H9 (cell line): ENCODE measurements at regions not wholly inside any gene's neighbourhood (a gene's known extent, or its start where the extent isn't known, plus 50 kb on each side); places are given as distances from the start of the nearest gene placed in this dataset.

Source experiments
- DNase-seq: peaks from one replicate; pipeline ENCODE4 v3.0.0-alpha.2; 2017
- H2AFZ ChIP-seq: one replicate; pipeline ENCODE4 v1.6.1; 2013; ENCODE audit warnings: mild to moderate bottlenecking, low read length, control low read depth, moderate library complexity
- H2AK5ac ChIP-seq: 2 replicates; pipeline ENCODE4 v1.6.1; 2013; ENCODE audit warnings: low read length, control low read depth, mixed read lengths; ENCODE audit not compliant: insufficient read length
- H2BK120ac ChIP-seq: one replicate; pipeline ENCODE4 v1.6.1; 2013; ENCODE audit warnings: low read depth, mild to moderate bottlenecking, low read length, control low read depth, inconsistent platforms; ENCODE audit not compliant: poor library complexity, severe bottlenecking
- H2BK12ac ChIP-seq: 2 replicates; pipeline ENCODE4 v1.6.1; 2013; ENCODE audit warnings: low read length, control low read depth, mixed read lengths, low read depth; ENCODE audit not compliant: insufficient read length
- H2BK15ac ChIP-seq: 2 replicates; pipeline ENCODE4 v1.6.1; 2013; ENCODE audit warnings: low read depth, low read length, control low read depth
- H2BK20ac ChIP-seq: one replicate; pipeline ENCODE4 v1.6.1; 2013; ENCODE audit warnings: low read depth, mild to moderate bottlenecking, low read length, control low read depth, inconsistent platforms; ENCODE audit not compliant: poor library complexity, severe bottlenecking
- H2BK5ac ChIP-seq: 2 replicates; pipeline ENCODE4 v1.6.1; 2013; ENCODE audit warnings: low read length, control low read depth, mixed read lengths; ENCODE audit not compliant: insufficient read length
- H3K14ac ChIP-seq: 2 replicates; pipeline ENCODE4 v1.6.1; 2013; ENCODE audit warnings: low read length, control low read depth; ENCODE audit not compliant: insufficient read depth
- H3K18ac ChIP-seq: 2 replicates; pipeline ENCODE4 v1.6.1; 2013; ENCODE audit warnings: low read depth, mild to moderate bottlenecking, mixed read lengths, low read length, control low read depth; ENCODE audit not compliant: insufficient read length
- H3K23ac ChIP-seq: 2 replicates; pipeline ENCODE4 v1.6.1; 2013; ENCODE audit warnings: low read length, control low read depth, mixed read lengths, low read depth; ENCODE audit not compliant: insufficient read length
- H3K23me2 ChIP-seq: 2 replicates; pipeline ENCODE4 v1.6.1; 2013; ENCODE audit warnings: low read depth, mild to moderate bottlenecking, mixed read lengths, low read length, control low read depth; ENCODE audit not compliant: insufficient read length, poor library complexity, severe bottlenecking
- H3K27ac ChIP-seq: 2 replicates; pipeline ENCODE4 v1.5.1; 2013; ENCODE audit warnings: low read length, control low read depth, mixed read lengths, low read depth; ENCODE audit not compliant: insufficient read length
- H3K27me3 ChIP-seq: 2 replicates; pipeline ENCODE4 v1.6.1; 2013; ENCODE audit warnings: low read length, control low read depth, inconsistent platforms; ENCODE audit not compliant: insufficient read depth
- H3K4ac ChIP-seq: 2 replicates; pipeline ENCODE4 v1.6.1; 2013; ENCODE audit warnings: low read depth, mild to moderate bottlenecking, control low read depth, inconsistent platforms, low read length, moderate library complexity
- H3K4me1 ChIP-seq: 2 replicates; pipeline ENCODE4 v1.6.1; 2013; ENCODE audit warnings: low read length, control low read depth, inconsistent platforms; ENCODE audit not compliant: insufficient read depth
- H3K4me2 ChIP-seq: 2 replicates; pipeline ENCODE4 v1.6.1; 2013; ENCODE audit warnings: low read length, control low read depth, mixed read lengths; ENCODE audit not compliant: insufficient read length, insufficient read depth
- H3K56ac ChIP-seq: 2 replicates; pipeline ENCODE4 v1.6.1; 2013; ENCODE audit warnings: low read depth, mild to moderate bottlenecking, mixed read lengths, low read length, control low read depth; ENCODE audit not compliant: insufficient read length
- H3K79me1 ChIP-seq: 2 replicates; pipeline ENCODE4 v1.6.1; 2013; ENCODE audit warnings: low read depth, mild to moderate bottlenecking, moderate library complexity, low read length, control low read depth, inconsistent platforms; ENCODE audit not compliant: insufficient read depth, poor library complexity, severe bottlenecking
- H3K79me2 ChIP-seq: 2 replicates; pipeline ENCODE4 v1.6.1; 2013; ENCODE audit warnings: low read length, control low read depth, inconsistent platforms; ENCODE audit not compliant: insufficient read depth
- H3K9ac ChIP-seq: 2 replicates; pipeline ENCODE4 v1.6.1; 2013; ENCODE audit warnings: low read length, control low read depth, mixed read lengths; ENCODE audit not compliant: insufficient read length; ENCODE audit errors: extremely low read depth
- H3K9me3 ChIP-seq: one replicate; pipeline ENCODE4 v1.6.1; 2013; ENCODE audit warnings: low read depth, low read length, inconsistent platforms; ENCODE audit not compliant: control insufficient read depth
- H3T11ph ChIP-seq: one replicate; pipeline ENCODE4 v1.6.1; 2013; ENCODE audit warnings: mild to moderate bottlenecking, low read length, control low read depth, inconsistent platforms
- H4K20me1 ChIP-seq: one replicate; pipeline ENCODE4 v1.6.1; 2013; ENCODE audit not compliant: control insufficient read depth, insufficient read length, insufficient read depth
- H4K5ac ChIP-seq: 2 replicates; pipeline ENCODE4 v1.6.1; 2013; ENCODE audit warnings: low read depth, mild to moderate bottlenecking, mixed read lengths, low read length, control low read depth; ENCODE audit not compliant: insufficient read length
- H4K8ac ChIP-seq: replicated peaks from 2 replicates; pipeline ENCODE4 v1.6.1; 2013; ENCODE audit warnings: low read length, control low read depth, mixed read lengths, low read depth; ENCODE audit not compliant: insufficient read length
- H4K91ac ChIP-seq: 2 replicates; pipeline ENCODE4 v1.6.1; 2013; ENCODE audit warnings: low read depth, mild to moderate bottlenecking, moderate library complexity, mixed read lengths, low read length, control low read depth; ENCODE audit not compliant: insufficient read length
- H3K27ac Mint-ChIP-seq, 3 experiments: 2 replicates in 2 of 3; 3 replicates in 1 of 3; pipeline ENCODE4 v1.8.0; 2020 to 2021; ENCODE audit warnings: mixed read lengths in 3 of 3, mild to moderate bottlenecking in 1 of 3, moderate library complexity in 1 of 3
- H3K27me3 Mint-ChIP-seq: 2 replicates; pipeline ENCODE4 v1.8.0; 2021; ENCODE audit warnings: low read depth, mild to moderate bottlenecking, moderate library complexity, mixed read lengths
- H3K36me3 Mint-ChIP-seq, 3 experiments: 2 replicates in 2 of 3; 3 replicates in 1 of 3; pipeline ENCODE4 v1.8.0; 2020 to 2021; ENCODE audit warnings: low read depth in 3 of 3, mixed read lengths in 3 of 3; ENCODE audit not compliant: insufficient read depth in 1 of 3
- H3K4me1 Mint-ChIP-seq, 2 experiments: 2 replicates each; pipeline ENCODE4 v1.8.0; 2020; ENCODE audit warnings: mixed read lengths in 2 of 2
- H3K4me3 Mint-ChIP-seq, 2 experiments: 2 replicates in 1 of 2; 3 replicates in 1 of 2; pipeline ENCODE4 v1.8.0; 2020 to 2021; ENCODE audit warnings: mild to moderate bottlenecking in 2 of 2, mixed read lengths in 2 of 2, moderate library complexity in 1 of 2
- H3K9me3 Mint-ChIP-seq, 2 experiments: 2 replicates in 1 of 2; 3 replicates in 1 of 2; pipeline ENCODE4 v1.8.0; 2020; ENCODE audit warnings: mild to moderate bottlenecking in 2 of 2, mixed read lengths in 2 of 2, moderate library complexity in 1 of 2
- CTCF ChIP-seq: fragments of 200-600 bp; sonication (generic); conservative IDR thresholded peaks from 3 replicates; pipeline ENCODE4 v1.8.0; 2021; ENCODE audit warnings: antibody characterized with exemption, mild to moderate bottlenecking
- WGBS: extraction: QIAGEN DNeasy Blood & Tissue Kit; methylation state at CpG from one replicate; pipeline ENCODE4 v1.1.7; 2013; ENCODE audit warnings: missing lambda C conversion rate, low lambda C conversion rate, mixed read lengths; ENCODE audit not compliant: insufficient read length; ENCODE audit errors: extremely low coverage; 5-methylcytosine and 5-hydroxymethylcytosine counted together

GRCh38 chr7:115679423-115679822 lies 351.1 kb downstream of the TFEC start:
- DNase-seq, result no peak
- Histone ChIP-seq H2BK20ac (no peak overlapping the region), H3K27ac (no peak overlapping the region), H2AFZ (no peak overlapping the region), H3T11ph (no peak overlapping the region), H3K79me2 (no peaks in the 10 kb centered on the region), H3K56ac (no peak overlapping the region), H4K8ac (no peak overlapping the region), H3K14ac (no peak overlapping the region), H4K91ac (no peak overlapping the region), H3K9ac (no peak overlapping the region), H2BK15ac (no peak overlapping the region), H3K23me2 (no peaks in the 10 kb centered on the region), H2BK12ac (no peak overlapping the region), H2BK5ac (no peak overlapping the region), H3K27me3 (no peaks in the 10 kb centered on the region), H3K79me1 (no peaks in the 10 kb centered on the region), H3K23ac (no peak overlapping the region), H3K4me2 (no peak overlapping the region), H3K4ac (no peak overlapping the region), H2AK5ac (no peak overlapping the region), H4K5ac (no peak overlapping the region), H3K18ac (no peak overlapping the region), H3K9me3 (no peaks in the 10 kb centered on the region), H4K20me1 (no peaks in the 10 kb centered on the region), H2BK120ac (no peak overlapping the region), H3K4me1 (no peaks in the 10 kb centered on the region; the same call in 1 of the 2 replicates)
- Mint-ChIP-seq H3K27ac (no peak overlapping the region), H3K27me3 (no peaks in the 10 kb centered on the region), H3K9me3 (no peaks in the 10 kb centered on the region), H3K36me3 (no peaks in the 10 kb centered on the region), H3K4me1 (peaks cover 11 to 14% of the 10 kb centered on the region in 2 experiments), H3K4me3 (no peak overlapping the region)
- no CpG with 5 or more reads among the region's 4 CpGs for WGBS
- no peak for TF ChIP-seq CTCF
